HCT116 (cell line): ENCODE measurements at regions not wholly inside any gene's neighbourhood (a gene's known extent, or its start where the extent isn't known, plus 50 kb on each side); places are given as distances from the start of the nearest gene placed in this dataset.

Experiments
- ATAC-seq: fragments of 200-7000 bp; cut with Tn5 transposase; 2 replicates; pipeline ENCODE4 v1.9.1; 2020; ENCODE audit warnings: mild to moderate bottlenecking, moderate library complexity
- BruUV-seq: library from RNA; stranded (reverse); fragments of 400-500 nt; replicated peaks from 2 replicates; lab custom pipeline; 2021; lab: Mats Ljungman, UMichigan
- CTCF ChIA-PET: fragments of 300-600 bp; sonication (Branson Sonifier 250); formaldehyde crosslinking; loops from one replicate; lab custom pipeline; 2021; ENCODE audit warnings: antibody characterized with exemption; lab: Charles Lee
- POLR2A ChIA-PET: fragments of 300-600, 350-600 bp; sonication (Branson Sonifier 250); formaldehyde crosslinking; loops from one replicate; lab custom pipeline; 2021; ENCODE audit warnings: antibody characterized with exemption; lab: Charles Lee
- RAD21 ChIA-PET, 2 experiments: fragments of 300-600 bp; sonication (Branson Sonifier 250); formaldehyde crosslinking; loops; one replicate each; lab custom pipeline; 2023; ENCODE audit warnings: low total read pairs in 2 of 2; ENCODE audit not compliant: uncharacterized antibody in 2 of 2, unreplicated experiment in 2 of 2, low non-redundant PET in 1 of 2; lab: Charles Lee
- DNase-seq: peaks from one replicate; pipeline ENCODE4 v3.0.0-alpha.2; 2010; ENCODE audit warnings: low read depth, low spot score
- H2AFZ ChIP-seq: fragments of 200-600 bp; shearing (Covaris generic), sonication (generic); 2 replicates; pipeline ENCODE4 v1.6.1; 2017; ENCODE audit warnings: low read depth, mixed run types, mixed read lengths, antibody characterized with exemption, low read length; ENCODE audit not compliant: poor library complexity, severe bottlenecking
- H3K27ac ChIP-seq: 2 replicates; pipeline ENCODE4 v1.5.1; 2012; ENCODE audit warnings: low read depth, low read length
- H3K27me3 ChIP-seq: fragments of 200-600 bp; sonication (generic); 2 replicates; pipeline ENCODE4 v1.6.1; 2016; ENCODE audit warnings: mixed run types, low read length, mixed read lengths; ENCODE audit not compliant: insufficient read depth
- H3K36me3 ChIP-seq, 2 experiments: fragments of 200-500 bp in 1 of 2; fragments of 200-600 bp in 1 of 2; sonication (Bioruptor generic) in 1 of 2; sonication (generic) in 1 of 2; 2 replicates each; pipeline versions ENCODE4 v1.5.1 to v1.6.1; 2014 to 2016; ENCODE audit warnings: low read length in 2 of 2, inconsistent platforms in 1 of 2, mixed read lengths in 1 of 2, mixed run types in 1 of 2; ENCODE audit not compliant: insufficient read depth in 2 of 2, control insufficient read depth in 1 of 2
- H3K4me1 ChIP-seq, 2 experiments: fragments of 200-600 bp in 1 of 2; sonication (generic) in 1 of 2; 2 replicates each; pipeline versions ENCODE4 v1.5.1 to v1.6.1; 2012 to 2017; ENCODE audit warnings: low read length in 2 of 2, inconsistent platforms in 1 of 2, mild to moderate bottlenecking in 1 of 2, mixed read lengths in 1 of 2, mixed run types in 1 of 2, moderate library complexity in 1 of 2; ENCODE audit not compliant: insufficient read depth in 2 of 2, control insufficient read depth in 1 of 2
- H3K4me2 ChIP-seq: fragments of 200-600 bp; sonication (generic); 2 replicates; pipeline ENCODE4 v1.6.1; 2017; ENCODE audit warnings: mixed run types, low read length, mixed read lengths
- H3K4me3 ChIP-seq, 2 experiments: fragments of 200-600 bp in 1 of 2; sonication (generic) in 1 of 2; replicated peaks in 1 of 2; 2 replicates each; pipeline ENCODE4 v1.5.1; 2011 to 2016; ENCODE audit warnings: low read length in 2 of 2, control low read depth in 1 of 2, low read depth in 1 of 2, mild to moderate bottlenecking in 1 of 2, mixed read lengths in 1 of 2, mixed run types in 1 of 2
- H3K79me2 ChIP-seq: fragments of 200-600 bp; sonication (generic); 2 replicates; pipeline ENCODE4 v1.6.1; 2017; ENCODE audit warnings: mild to moderate bottlenecking, mixed run types, low read length, moderate library complexity, mixed read lengths; ENCODE audit not compliant: insufficient read depth
- H3K9ac ChIP-seq: fragments of 200-600 bp; sonication (generic); 2 replicates; pipeline ENCODE4 v1.6.1; 2016; ENCODE audit warnings: low read length, mixed read lengths
- H3K9me2 ChIP-seq: fragments of 200-600 bp; sonication (generic), shearing (Covaris generic); 2 replicates; pipeline ENCODE4 v1.6.1; 2017; ENCODE audit warnings: mixed run types, mild to moderate bottlenecking, moderate library complexity; ENCODE audit not compliant: insufficient read depth
- H3K9me3 ChIP-seq, 2 experiments: fragments of 200-500 bp in 1 of 2; fragments of 200-600 bp in 1 of 2; sonication (Bioruptor generic) in 1 of 2; sonication (generic) in 1 of 2; 2 replicates each; pipeline ENCODE4 v1.6.1; 2014 to 2017; ENCODE audit warnings: low read length in 2 of 2, mixed read lengths in 2 of 2, inconsistent platforms in 1 of 2, low read depth in 1 of 2, mild to moderate bottlenecking in 1 of 2, mixed run types in 1 of 2, moderate library complexity in 1 of 2; ENCODE audit not compliant: control insufficient read depth in 1 of 2, insufficient read depth in 1 of 2
- H4K20me1 ChIP-seq: fragments of 200-600 bp; sonication (generic), shearing (Covaris generic); 2 replicates; pipeline ENCODE4 v1.6.1; 2017; ENCODE audit warnings: mixed run types, mild to moderate bottlenecking, moderate library complexity; ENCODE audit not compliant: insufficient read depth
- CBX3 ChIP-seq: IDR thresholded peaks from 2 replicates; pipeline ENCODE4 v1.6.1; 2012; ENCODE audit warnings: low read depth
- CEBPB ChIP-seq: IDR thresholded peaks from 2 replicates; pipeline ENCODE4 v1.6.1; 2012; ENCODE audit warnings: low read depth
- EGR1 ChIP-seq: IDR thresholded peaks from 2 replicates; pipeline ENCODE4 v1.6.1; 2012; ENCODE audit warnings: low read depth
- EZH2 ChIP-seq: fragments of 200-600 bp; sonication (generic); IDR thresholded peaks from 2 replicates; pipeline ENCODE4 v1.6.1; 2017; ENCODE audit warnings: antibody characterized with exemption, mixed run types
- EZH2phosphoT487 ChIP-seq: fragments of 200-600 bp; IDR thresholded peaks from 2 replicates; pipeline ENCODE4 v1.6.1; 2018; ENCODE audit warnings: antibody characterized with exemption, borderline replicate concordance
- FOSL1 ChIP-seq: IDR thresholded peaks from 2 replicates; pipeline ENCODE4 v1.6.1; 2012; ENCODE audit warnings: low read depth
- JUND ChIP-seq: IDR thresholded peaks from 2 replicates; pipeline ENCODE4 v1.6.1; 2012
- POLR2A ChIP-seq: IDR thresholded peaks from 2 replicates; pipeline ENCODE4 v1.7.0; 2011; ENCODE audit warnings: borderline replicate concordance; ENCODE audit not compliant: insufficient read depth, insufficient read length; ENCODE audit errors: extremely low read depth
- POLR2AphosphoS5 ChIP-seq: IDR thresholded peaks from 2 replicates; pipeline ENCODE4 v1.6.1; 2011; ENCODE audit warnings: mild to moderate bottlenecking, low read depth, low read length, moderate library complexity
- SIN3A ChIP-seq: IDR thresholded peaks from 2 replicates; pipeline ENCODE4 v1.6.1; 2012; ENCODE audit warnings: low read depth
- SP1 ChIP-seq: IDR thresholded peaks from 2 replicates; pipeline ENCODE4 v1.6.1; 2012; ENCODE audit warnings: low read depth
- SRF ChIP-seq: IDR thresholded peaks from 2 replicates; pipeline ENCODE4 v1.6.1; 2012; ENCODE audit warnings: low read depth
- YY1 ChIP-seq: IDR thresholded peaks from 2 replicates; pipeline ENCODE4 v1.6.1; 2011; ENCODE audit warnings: low read length, low read depth, moderate library complexity, mild to moderate bottlenecking; ENCODE audit not compliant: insufficient replicate concordance; ENCODE audit errors: extremely low read depth
- ZNF274 ChIP-seq: fragments of 200-500 bp; sonication (Bioruptor generic); IDR thresholded peaks from 2 replicates; pipeline ENCODE4 v1.6.1; 2014; ENCODE audit warnings: mild to moderate bottlenecking, low read depth, low read length, inconsistent platforms
- intact Hi-C: fragments of 100-400 bp; cut with micrococcal nuclease; formaldehyde crosslinking; loops from 2 replicates; pipeline ENCODE4 v1.10.0; 2022
- TF ChIP-seq, protein P1 (sequence below), 3 experiments: fragments of 200-600 bp in 1 of 3; sonication (generic) in 1 of 3; IDR thresholded peaks in 2 of 3; conservative IDR thresholded peaks in 1 of 3; 2 replicates each; pipeline ENCODE4 v1.5.1; 2012 to 2017; ENCODE audit warnings: low read depth in 2 of 3, low read length in 2 of 3, antibody characterized with exemption in 1 of 3, borderline replicate concordance in 1 of 3, control low read depth in 1 of 3, mild to moderate bottlenecking in 1 of 3, mixed read lengths in 1 of 3, mixed run types in 1 of 3, moderate library complexity in 1 of 3; ENCODE audit not compliant: insufficient read depth in 1 of 3
- TF ChIP-seq, protein P2 (sequence below): IDR thresholded peaks from 2 replicates; pipeline ENCODE4 v1.6.1; 2011; ENCODE audit warnings: mild to moderate bottlenecking, low read length, moderate library complexity; ENCODE audit not compliant: insufficient replicate concordance; ENCODE audit errors: extremely low read depth
- TF ChIP-seq, protein P3 (sequence below): IDR thresholded peaks from 2 replicates; pipeline ENCODE4 v1.6.1; 2012
- TF ChIP-seq, protein P4 (sequence below): IDR thresholded peaks from 2 replicates; pipeline ENCODE4 v1.6.1; 2012; ENCODE audit warnings: low read depth
- TF ChIP-seq, protein P5 (sequence below): IDR thresholded peaks from 2 replicates; pipeline ENCODE4 v1.6.1; 2012

DNA sequence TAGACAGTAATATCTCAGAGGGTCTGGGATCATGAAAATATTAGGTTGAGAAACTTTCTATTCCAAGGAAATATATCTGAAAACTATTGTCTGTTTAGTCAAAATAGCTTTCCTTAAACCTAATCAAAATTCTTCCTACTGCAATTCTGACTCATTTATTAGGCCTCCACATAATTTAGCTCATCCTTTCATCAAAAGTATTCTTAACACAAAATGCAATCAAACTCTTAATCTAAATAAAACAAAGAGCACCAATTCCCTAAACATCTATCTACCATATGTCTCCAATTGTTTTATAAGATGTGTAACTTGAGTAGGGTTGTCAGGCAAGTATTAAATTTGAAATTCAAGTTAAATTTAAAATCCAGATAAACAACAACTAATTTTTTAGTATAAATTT is 142.1 kb downstream of the PLK2 start:
- BruUV-seq = no TSS peak
- Histone ChIP-seq H2AFZ (no peak overlapping the region), H4K20me1 (no peaks in the 10 kb centered on the region), H3K79me2 (no peaks in the 10 kb centered on the region), H3K9me2 (no peaks in the 10 kb centered on the region), H3K4me1 (peaks cover 0 to 11% of the 10 kb centered on the region in 2 experiments; a peak in 1 of 4 replicates), H3K27ac (no peak overlapping the region), H3K36me3 (no peaks in the 10 kb centered on the region), H3K4me3 (no peak overlapping the region), H3K27me3 (no peaks in the 10 kb centered on the region), H3K4me2 (no peak overlapping the region), H3K9me3 (no peaks in the 10 kb centered on the region), H3K9ac (no peak overlapping the region)
- DNase-seq = no peak
- RAD21 ChIA-PET = no interaction called here
- intact Hi-C loops = no loop called here
- CTCF ChIA-PET = no interaction called here
- ATAC-seq = no peak
- POLR2A ChIA-PET = no interaction called here
- TF ChIP-seq EZH2phosphoT487 (no peak), SRF (no peak), POLR2A (no peak), YY1 (no peak), POLR2AphosphoS5 (no peak), CEBPB (no peak), SP1 (no peak), CBX3 (no peak), JUND (no peak), ZNF274 (no peak), SIN3A (no peak), FOSL1 (no peak), EGR1 (no peak), EZH2 (no peak)
- TF ChIP-seq, protein P1, sequence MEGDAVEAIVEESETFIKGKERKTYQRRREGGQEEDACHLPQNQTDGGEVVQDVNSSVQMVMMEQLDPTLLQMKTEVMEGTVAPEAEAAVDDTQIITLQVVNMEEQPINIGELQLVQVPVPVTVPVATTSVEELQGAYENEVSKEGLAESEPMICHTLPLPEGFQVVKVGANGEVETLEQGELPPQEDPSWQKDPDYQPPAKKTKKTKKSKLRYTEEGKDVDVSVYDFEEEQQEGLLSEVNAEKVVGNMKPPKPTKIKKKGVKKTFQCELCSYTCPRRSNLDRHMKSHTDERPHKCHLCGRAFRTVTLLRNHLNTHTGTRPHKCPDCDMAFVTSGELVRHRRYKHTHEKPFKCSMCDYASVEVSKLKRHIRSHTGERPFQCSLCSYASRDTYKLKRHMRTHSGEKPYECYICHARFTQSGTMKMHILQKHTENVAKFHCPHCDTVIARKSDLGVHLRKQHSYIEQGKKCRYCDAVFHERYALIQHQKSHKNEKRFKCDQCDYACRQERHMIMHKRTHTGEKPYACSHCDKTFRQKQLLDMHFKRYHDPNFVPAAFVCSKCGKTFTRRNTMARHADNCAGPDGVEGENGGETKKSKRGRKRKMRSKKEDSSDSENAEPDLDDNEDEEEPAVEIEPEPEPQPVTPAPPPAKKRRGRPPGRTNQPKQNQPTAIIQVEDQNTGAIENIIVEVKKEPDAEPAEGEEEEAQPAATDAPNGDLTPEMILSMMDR (IDR thresholded peaks at IDR 0.05 in 2 of 3, conservative IDR thresholded peaks at IDR 0.05 in 1 of 3; ENCODE audit: borderline replicate concordance in 1 of 3, insufficient read depth in 1 of 3, low read depth in 2 of 3, low read length in 2 of 3) = no peak
- TF ChIP-seq, protein P2, sequence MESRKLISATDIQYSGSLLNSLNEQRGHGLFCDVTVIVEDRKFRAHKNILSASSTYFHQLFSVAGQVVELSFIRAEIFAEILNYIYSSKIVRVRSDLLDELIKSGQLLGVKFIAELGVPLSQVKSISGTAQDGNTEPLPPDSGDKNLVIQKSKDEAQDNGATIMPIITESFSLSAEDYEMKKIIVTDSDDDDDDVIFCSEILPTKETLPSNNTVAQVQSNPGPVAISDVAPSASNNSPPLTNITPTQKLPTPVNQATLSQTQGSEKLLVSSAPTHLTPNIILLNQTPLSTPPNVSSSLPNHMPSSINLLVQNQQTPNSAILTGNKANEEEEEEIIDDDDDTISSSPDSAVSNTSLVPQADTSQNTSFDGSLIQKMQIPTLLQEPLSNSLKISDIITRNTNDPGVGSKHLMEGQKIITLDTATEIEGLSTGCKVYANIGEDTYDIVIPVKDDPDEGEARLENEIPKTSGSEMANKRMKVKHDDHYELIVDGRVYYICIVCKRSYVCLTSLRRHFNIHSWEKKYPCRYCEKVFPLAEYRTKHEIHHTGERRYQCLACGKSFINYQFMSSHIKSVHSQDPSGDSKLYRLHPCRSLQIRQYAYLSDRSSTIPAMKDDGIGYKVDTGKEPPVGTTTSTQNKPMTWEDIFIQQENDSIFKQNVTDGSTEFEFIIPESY = no peak
- TF ChIP-seq, protein P3, sequence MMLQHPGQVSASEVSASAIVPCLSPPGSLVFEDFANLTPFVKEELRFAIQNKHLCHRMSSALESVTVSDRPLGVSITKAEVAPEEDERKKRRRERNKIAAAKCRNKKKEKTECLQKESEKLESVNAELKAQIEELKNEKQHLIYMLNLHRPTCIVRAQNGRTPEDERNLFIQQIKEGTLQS = no peak
- TF ChIP-seq, protein P4, sequence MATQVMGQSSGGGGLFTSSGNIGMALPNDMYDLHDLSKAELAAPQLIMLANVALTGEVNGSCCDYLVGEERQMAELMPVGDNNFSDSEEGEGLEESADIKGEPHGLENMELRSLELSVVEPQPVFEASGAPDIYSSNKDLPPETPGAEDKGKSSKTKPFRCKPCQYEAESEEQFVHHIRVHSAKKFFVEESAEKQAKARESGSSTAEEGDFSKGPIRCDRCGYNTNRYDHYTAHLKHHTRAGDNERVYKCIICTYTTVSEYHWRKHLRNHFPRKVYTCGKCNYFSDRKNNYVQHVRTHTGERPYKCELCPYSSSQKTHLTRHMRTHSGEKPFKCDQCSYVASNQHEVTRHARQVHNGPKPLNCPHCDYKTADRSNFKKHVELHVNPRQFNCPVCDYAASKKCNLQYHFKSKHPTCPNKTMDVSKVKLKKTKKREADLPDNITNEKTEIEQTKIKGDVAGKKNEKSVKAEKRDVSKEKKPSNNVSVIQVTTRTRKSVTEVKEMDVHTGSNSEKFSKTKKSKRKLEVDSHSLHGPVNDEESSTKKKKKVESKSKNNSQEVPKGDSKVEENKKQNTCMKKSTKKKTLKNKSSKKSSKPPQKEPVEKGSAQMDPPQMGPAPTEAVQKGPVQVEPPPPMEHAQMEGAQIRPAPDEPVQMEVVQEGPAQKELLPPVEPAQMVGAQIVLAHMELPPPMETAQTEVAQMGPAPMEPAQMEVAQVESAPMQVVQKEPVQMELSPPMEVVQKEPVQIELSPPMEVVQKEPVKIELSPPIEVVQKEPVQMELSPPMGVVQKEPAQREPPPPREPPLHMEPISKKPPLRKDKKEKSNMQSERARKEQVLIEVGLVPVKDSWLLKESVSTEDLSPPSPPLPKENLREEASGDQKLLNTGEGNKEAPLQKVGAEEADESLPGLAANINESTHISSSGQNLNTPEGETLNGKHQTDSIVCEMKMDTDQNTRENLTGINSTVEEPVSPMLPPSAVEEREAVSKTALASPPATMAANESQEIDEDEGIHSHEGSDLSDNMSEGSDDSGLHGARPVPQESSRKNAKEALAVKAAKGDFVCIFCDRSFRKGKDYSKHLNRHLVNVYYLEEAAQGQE = no peak
- TF ChIP-seq, protein P5, sequence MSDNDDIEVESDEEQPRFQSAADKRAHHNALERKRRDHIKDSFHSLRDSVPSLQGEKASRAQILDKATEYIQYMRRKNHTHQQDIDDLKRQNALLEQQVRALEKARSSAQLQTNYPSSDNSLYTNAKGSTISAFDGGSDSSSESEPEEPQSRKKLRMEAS = no peak
